Inflammatory macrophage (primary cell): ENCODE measurements at regions not wholly inside any gene's neighbourhood (a gene's known extent, or its start where the extent isn't known, plus 50 kb on each side); places are given as distances from the start of the nearest gene placed in this dataset.
"Not testable (repeated sequence)": the region's sequence is repeated elsewhere in the genome, so short reads cannot be mapped to it uniquely, and the experiment has no call there.

Experiments used
- DNase-seq, 2 donors: peaks; one replicate each; pipeline ENCODE4 v3.0.0-alpha.2; 2020 to 2022

GRCh38 chr4:129254526-129254925 lies 158.6 kb downstream of the C4orf33 start:
- no peak for DNase-seq

GRCh38 chr4:129261584-129261983 lies 165.6 kb downstream of the C4orf33 start:
- DNase-seq = no peak

- DNase-seq = no peak
These were observed 168.2 kb downstream of the C4orf33 start for GRCh38 chr4:129264008-129264657.

- no peak for DNase-seq
These were observed 182.9 kb downstream of the C4orf33 start for GRCh38 chr4:129278868-129279267.

- no peak for DNase-seq
These were observed 186.3 kb downstream of the C4orf33 start for GRCh38 chr4:129282293-129282692.

GRCh38 chr4:129292194-129292593 lies 196.2 kb downstream of the C4orf33 start:
- not testable (repeated sequence) for DNase-seq

GRCh38 chr4:129314781-129315180 lies 218.8 kb downstream of the C4orf33 start:
- DNase-seq = no peak

GRCh38 chr4:129322920-129323319 lies 227.0 kb downstream of the C4orf33 start:
- no peak for DNase-seq

- no peak for DNase-seq
These were observed 227.7 kb downstream of the C4orf33 start for GRCh38 chr4:129323658-129324057.

- DNase-seq = peak in 1 of 2 donors; percentile 28
These were observed 230.9 kb downstream of the C4orf33 start for GRCh38 chr4:129326571-129327460.

GRCh38 chr4:129327637-129328036 lies 231.7 kb downstream of the C4orf33 start:
- DNase-seq = peak; percentile 61 to 97

GRCh38 chr4:129328162-129328561 lies 232.2 kb downstream of the C4orf33 start:
- DNase-seq = peak; percentile 46 to 55

- no peak for DNase-seq
These were observed 238.2 kb downstream of the C4orf33 start for GRCh38 chr4:129334136-129334535.

GRCh38 chr4:129335276-129335675 lies 239.3 kb downstream of the C4orf33 start:
- no peak for DNase-seq

GRCh38 chr4:129335818-129336217 lies 239.9 kb downstream of the C4orf33 start:
- no peak for DNase-seq

GRCh38 chr4:129336457-129337227 lies 240.7 kb downstream of the C4orf33 start:
- DNase-seq = no peak

- DNase-seq = no peak
These were observed 241.3 kb downstream of the C4orf33 start for GRCh38 chr4:129337228-129337620.

- peak; percentile 79 to 97 for DNase-seq
These were observed 247.0 kb downstream of the C4orf33 start for GRCh38 chr4:129342819-129343408.

GRCh38 chr4:129344058-129344457 lies 248.1 kb downstream of the C4orf33 start:
- peak; percentile 62 to 63 for DNase-seq

GRCh38 chr4:129345609-129346008 lies 249.7 kb downstream of the C4orf33 start:
- DNase-seq = peak; percentile 53 to 62

GRCh38 chr4:129346036-129346435 lies 250.1 kb downstream of the C4orf33 start:
- DNase-seq = peak; percentile 24 to 37

GRCh38 chr4:129346734-129347133 lies 250.8 kb downstream of the C4orf33 start:
- DNase-seq = no peak
